ENCODE measurements at regions not wholly inside any gene's neighbourhood (a gene's known extent, or its start where the extent isn't known, plus 50 kb on each side); places are given as distances from the start of the nearest gene placed in this dataset.

DNA sequence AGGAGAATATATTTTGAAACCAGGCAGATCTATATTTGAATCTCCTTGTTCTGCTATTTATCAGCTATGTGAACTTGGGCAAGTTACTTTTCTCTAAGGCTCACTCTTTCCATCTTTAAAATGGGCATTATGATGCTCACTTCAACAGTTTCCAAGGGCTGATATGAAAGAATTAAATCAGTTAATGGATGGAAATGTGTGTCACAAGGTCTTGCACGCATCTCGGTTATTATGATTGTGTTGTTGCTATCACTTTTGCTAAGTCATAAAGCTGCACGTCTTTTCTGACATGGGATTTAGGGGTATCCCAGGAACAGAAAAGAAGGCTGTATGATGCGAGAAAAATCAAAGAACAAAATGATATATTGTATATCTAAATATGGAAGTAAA is 721.5 kb upstream of the TBX3 start:
- intact Hi-C loops (cut with micrococcal nuclease), result no loop called here
- Mint-ChIP-seq H3K4me1 (ENCODE audit: insufficient read depth, unreplicated experiment) (peaks cover 5% of the 10 kb centered on the region), H3K4me3 (ENCODE audit: unreplicated experiment) (no peak overlapping the region), H3K27ac (ENCODE audit: low read depth, unreplicated experiment) (no peak overlapping the region), H3K36me3 (ENCODE audit: insufficient read depth, unreplicated experiment) (peaks cover 6% of the 10 kb centered on the region), H3K27me3 (ENCODE audit: insufficient read depth, unreplicated experiment) (no peaks in the 10 kb centered on the region), H3K9me3 (ENCODE audit: unreplicated experiment) (no peaks in the 10 kb centered on the region)
- no peak for TF ChIP-seq CTCF (IDR thresholded peaks at IDR 0.05; ENCODE audit: unreplicated experiment)
- BruUV-seq (replicated peaks), result no TSS peak
- POLR2A ChIA-PET, result interaction anchor here (0.9 kb wide), 1 partner anchor 21 kb away, joined by 3 read pairs; no protein-coding TSS in a partner anchor
- CTCF ChIA-PET, result interaction anchor here (0.6 to 0.7 kb wide), 2 partner anchors 402 to 508 kb away, joined by 3 to 6 read pairs; no protein-coding TSS in a partner anchor
- DNase-seq (ENCODE audit: unreplicated experiment), result no peak

DNA sequence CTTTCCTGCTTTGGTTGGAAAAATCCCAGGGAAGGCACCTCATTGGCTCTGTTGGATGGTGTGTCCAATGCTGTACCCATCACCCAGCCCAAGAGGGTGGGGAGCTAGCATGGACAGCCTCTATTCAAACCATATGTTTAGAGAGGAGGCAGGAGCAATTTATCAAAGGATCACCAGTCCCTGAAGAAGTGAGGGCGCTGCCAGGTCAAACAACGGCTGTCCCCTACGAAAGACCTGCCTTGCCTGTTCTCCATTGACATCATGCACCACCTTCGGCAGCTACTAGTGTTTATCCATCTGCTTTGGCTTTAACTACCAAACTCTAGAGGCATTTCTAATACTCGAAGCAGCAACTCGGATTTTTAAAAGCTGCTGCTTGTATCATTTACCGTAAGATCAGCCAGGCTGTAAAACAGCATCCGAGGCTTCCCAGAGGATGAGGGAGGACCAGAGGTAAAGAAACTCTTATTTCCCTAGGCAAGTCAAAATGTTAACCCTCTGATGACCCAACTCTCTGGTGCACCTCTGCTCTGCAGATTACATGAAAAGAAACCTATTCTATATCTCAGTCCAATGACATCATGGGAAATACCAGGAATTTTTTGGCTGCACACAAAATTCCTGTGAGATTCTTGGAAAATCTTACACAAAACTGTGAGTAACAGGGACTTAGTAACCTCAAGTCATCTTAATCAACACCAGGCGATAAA is 720.9 kb upstream of the TBX3 start:
- Mint-ChIP-seq H3K9me3 (ENCODE audit: unreplicated experiment) (no peaks in the 10 kb centered on the region), H3K27me3 (ENCODE audit: insufficient read depth, unreplicated experiment) (no peaks in the 10 kb centered on the region), H3K4me3 (ENCODE audit: unreplicated experiment) (no peak overlapping the region), H3K4me1 (ENCODE audit: insufficient read depth, unreplicated experiment) (peaks cover 5% of the 10 kb centered on the region), H3K36me3 (ENCODE audit: insufficient read depth, unreplicated experiment) (peaks cover 6% of the 10 kb centered on the region), H3K27ac (ENCODE audit: low read depth, unreplicated experiment) (no peak overlapping the region)
- ChIA-PET POLR2A (interaction anchor here (0.9 kb wide), 1 partner anchor 21 kb away, joined by 3 read pairs; no protein-coding TSS in a partner anchor), CTCF (interaction anchor here (0.6 to 0.7 kb wide), 2 partner anchors 402 to 509 kb away, joined by 3 to 6 read pairs; no protein-coding TSS in a partner anchor)
- intact Hi-C loops (cut with micrococcal nuclease), result no loop called here
- TF ChIP-seq CTCF (IDR thresholded peaks at IDR 0.05; ENCODE audit: unreplicated experiment), result no peak
- BruUV-seq (replicated peaks), result no TSS peak
- peak; percentile 17 for DNase-seq (ENCODE audit: unreplicated experiment)

GRCh38 chr12:115403689-115404088 is 719.7 kb upstream of the TBX3 start:
- no peak for DNase-seq (ENCODE audit: unreplicated experiment)
- no TSS peak for BruUV-seq (replicated peaks)
- Mint-ChIP-seq H3K4me1 (ENCODE audit: insufficient read depth, unreplicated experiment) (peaks cover 5% of the 10 kb centered on the region), H3K36me3 (ENCODE audit: insufficient read depth, unreplicated experiment) (peaks cover 6% of the 10 kb centered on the region), H3K9me3 (ENCODE audit: unreplicated experiment) (no peaks in the 10 kb centered on the region), H3K27ac (ENCODE audit: low read depth, unreplicated experiment) (no peak overlapping the region), H3K4me3 (ENCODE audit: unreplicated experiment) (no peak overlapping the region), H3K27me3 (ENCODE audit: insufficient read depth, unreplicated experiment) (no peaks in the 10 kb centered on the region)
- intact Hi-C loops (cut with micrococcal nuclease), result no loop called here
- CTCF ChIA-PET, result no interaction called here
- TF ChIP-seq CTCF (IDR thresholded peaks at IDR 0.05; ENCODE audit: unreplicated experiment), result no peak
- POLR2A ChIA-PET, result no interaction called here

DNA sequence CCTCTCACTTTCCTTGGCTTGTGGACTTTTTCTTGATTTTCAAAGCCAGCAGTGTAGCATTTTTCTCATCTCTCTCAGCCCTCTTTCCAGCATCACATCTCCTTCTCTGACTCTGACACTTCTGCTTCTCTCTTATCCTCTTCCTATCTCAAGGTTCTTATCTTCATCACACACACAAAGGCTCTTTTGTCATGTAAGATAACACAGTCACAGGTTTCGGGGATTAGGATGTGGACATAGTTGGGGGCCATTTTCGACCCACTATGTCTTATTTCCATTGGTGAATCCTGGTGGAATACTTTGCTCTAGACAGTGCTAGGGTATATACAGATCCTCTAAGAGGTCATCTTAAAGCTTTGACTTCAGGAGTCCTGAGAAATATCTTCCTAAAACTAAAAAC is 719.3 kb upstream of the TBX3 start:
- H3K27me3 Mint-ChIP-seq (ENCODE audit: insufficient read depth, unreplicated experiment), result no peaks in the 10 kb centered on the region
- intact Hi-C loops (cut with micrococcal nuclease), result no loop called here
- no peak for TF ChIP-seq CTCF (IDR thresholded peaks at IDR 0.05; ENCODE audit: unreplicated experiment)
- H3K9me3 Mint-ChIP-seq (ENCODE audit: unreplicated experiment), result no peaks in the 10 kb centered on the region
- peaks cover 6% of the 10 kb centered on the region for H3K36me3 Mint-ChIP-seq (ENCODE audit: insufficient read depth, unreplicated experiment)
- no TSS peak for BruUV-seq (replicated peaks)
- H3K27ac Mint-ChIP-seq (ENCODE audit: low read depth, unreplicated experiment), result no peak overlapping the region
- H3K4me1 Mint-ChIP-seq (ENCODE audit: insufficient read depth, unreplicated experiment), result peaks cover 5% of the 10 kb centered on the region
- DNase-seq (ENCODE audit: unreplicated experiment), result no peak
- no peak overlapping the region for H3K4me3 Mint-ChIP-seq (ENCODE audit: unreplicated experiment)
- ChIA-PET CTCF (no interaction called here), POLR2A (no interaction called here)
